CD4-positive, alpha-beta T cell (primary cell): ENCODE measurements at regions not wholly inside any gene's neighbourhood (a gene's known extent, or its start where the extent isn't known, plus 50 kb on each side); places are given as distances from the start of the nearest gene placed in this dataset.

Source experiments
- ATAC-seq: fragments of 200-7000 bp; cut with Tn5 transposase; one replicate; pipeline ENCODE4 v1.10.0; 2022; ENCODE audit warnings: mild to moderate bottlenecking; ENCODE audit not compliant: poor library complexity
- CTCF ChIA-PET: fragments of 350-600 bp; sonication (Branson Sonifier 250); formaldehyde crosslinking; loops from one replicate; lab custom pipeline; 2021; ENCODE audit warnings: antibody characterized with exemption, inconsistent platforms; lab: Charles Lee
- POLR2A ChIA-PET: fragments of 350-600 bp; sonication (Branson Sonifier 250); formaldehyde crosslinking; loops from one replicate; lab custom pipeline; 2021; ENCODE audit warnings: antibody characterized with exemption, inconsistent platforms; lab: Charles Lee
- DNase-seq, 14 experiments: peaks; one replicate each; pipeline ENCODE4 v3.0.0-alpha.2; 2013 to 2020; ENCODE audit warnings: mixed read lengths in 2 of 14
- H3K27ac ChIP-seq, 2 donors: one replicate each; pipeline versions ENCODE4 v1.5.1 to v1.7.0; 2013; ENCODE audit warnings: low read length in 2 of 2, low read depth in 1 of 2, mild to moderate bottlenecking in 1 of 2
- H3K27me3 ChIP-seq, 2 experiments: 1 replicate in 1 of 2; 2 replicates in 1 of 2; pipeline versions ENCODE4 v1.6.1 to v1.7.0; 2013; ENCODE audit warnings: low read length in 2 of 2, control low read depth in 1 of 2, mild to moderate bottlenecking in 1 of 2, moderate library complexity in 1 of 2; ENCODE audit not compliant: insufficient read depth in 2 of 2, control insufficient read depth in 1 of 2
- H3K36me3 ChIP-seq: one replicate; pipeline ENCODE4 v1.6.1; 2013; ENCODE audit warnings: low read length, control low read depth; ENCODE audit not compliant: insufficient read depth
- H3K4me1 ChIP-seq: one replicate; pipeline ENCODE4 v1.6.1; 2013; ENCODE audit warnings: low read length, control low read depth; ENCODE audit not compliant: insufficient read depth
- H3K4me3 ChIP-seq: one replicate; pipeline ENCODE4 v1.5.1; 2013; ENCODE audit warnings: mild to moderate bottlenecking, low read length, moderate library complexity
- H3K9me3 ChIP-seq, 2 experiments: 1 replicate in 1 of 2; 2 replicates in 1 of 2; pipeline versions ENCODE4 v1.6.1 to v1.7.0; 2013; ENCODE audit warnings: low read length in 2 of 2, mild to moderate bottlenecking in 2 of 2, control low read depth in 1 of 2, moderate library complexity in 1 of 2; ENCODE audit not compliant: control insufficient read depth in 1 of 2, insufficient read depth in 1 of 2
- H3K27ac Mint-ChIP-seq: one replicate; pipeline ENCODE4 v1.8.0; 2020; ENCODE audit warnings: mixed read lengths
- H3K27me3 Mint-ChIP-seq: one replicate; pipeline ENCODE4 v1.8.0; 2021; ENCODE audit warnings: mixed read lengths
- H3K36me3 Mint-ChIP-seq: one replicate; pipeline ENCODE4 v1.8.0; 2021; ENCODE audit warnings: low read depth, mixed read lengths
- H3K4me1 Mint-ChIP-seq: one replicate; pipeline ENCODE4 v1.8.0; 2021; ENCODE audit warnings: low read depth, mixed read lengths
- H3K4me3 Mint-ChIP-seq: one replicate; pipeline ENCODE4 v1.8.0; 2020; ENCODE audit warnings: mild to moderate bottlenecking, mixed read lengths
- H3K9me3 Mint-ChIP-seq: one replicate; pipeline ENCODE4 v1.8.0; 2020; ENCODE audit warnings: mixed read lengths
- CTCF ChIP-seq: fragments of 200-600 bp; IDR thresholded peaks from one replicate; pipeline ENCODE4 v1.8.0; 2022; ENCODE audit warnings: antibody characterized with exemption, mild to moderate bottlenecking
- intact Hi-C, 2 experiments: fragments of 100-400 bp; cut with DNase I in 1 of 2; cut with micrococcal nuclease in 1 of 2; formaldehyde crosslinking; loops; one replicate each; pipeline versions ENCODE4 v1.15.1 to v1.9.0; 2023 to 2025; cut with DNase I, micrococcal nuclease

- Histone ChIP-seq H3K9me3 (no peaks in the 10 kb centered on the region), H3K4me1 (no peaks in the 10 kb centered on the region), H3K4me3 (no peak overlapping the region), H3K36me3 (no peaks in the 10 kb centered on the region), H3K27ac (no peak overlapping the region), H3K27me3 (no peaks in the 10 kb centered on the region)
- TF ChIP-seq CTCF: no peak
- intact Hi-C loops: no loop called here
- no peak overlapping the region for H3K4me3 Mint-ChIP-seq
- no peaks in the 10 kb centered on the region for H3K36me3 Mint-ChIP-seq
- no peaks in the 10 kb centered on the region for H3K4me1 Mint-ChIP-seq
- no peaks in the 10 kb centered on the region for H3K27me3 Mint-ChIP-seq
- ChIA-PET CTCF (no interaction called here), POLR2A (no interaction called here)
- DNase-seq (no peak), ATAC-seq (no peak)
- H3K9me3 Mint-ChIP-seq: no peaks in the 10 kb centered on the region
- H3K27ac Mint-ChIP-seq: no peak overlapping the region
These were observed 284.0 kb upstream of the TLE4 start for GRCh38 chr9:79287708-79288290.

- no peak for TF ChIP-seq CTCF
- Mint-ChIP-seq H3K27ac (no peak overlapping the region), H3K4me1 (no peaks in the 10 kb centered on the region), H3K4me3 (no peak overlapping the region), H3K36me3 (no peaks in the 10 kb centered on the region), H3K9me3 (no peaks in the 10 kb centered on the region), H3K27me3 (no peaks in the 10 kb centered on the region)
- Histone ChIP-seq H3K27ac (no peak overlapping the region), H3K4me3 (no peak overlapping the region), H3K4me1 (no peaks in the 10 kb centered on the region), H3K9me3 (no peaks in the 10 kb centered on the region), H3K27me3 (no peaks in the 10 kb centered on the region), H3K36me3 (no peaks in the 10 kb centered on the region)
- intact Hi-C loops: no loop called here
- no peak for DNase-seq
- POLR2A ChIA-PET: no interaction called here
- ATAC-seq: no peak
- CTCF ChIA-PET: no interaction called here
These were observed 281.9 kb upstream of the TLE4 start for GRCh38 chr9:79289856-79290255.

GRCh38 chr9:79292731-79293280 is 279.0 kb upstream of the TLE4 start:
- CTCF ChIA-PET: no interaction called here
- no peaks in the 10 kb centered on the region for H3K9me3 Mint-ChIP-seq
- DNase-seq: no peak

More at GRCh38 chr9:79292731-79293280, 279.0 kb upstream of the TLE4 start:
- no peak overlapping the region for H3K27ac ChIP-seq
- POLR2A ChIA-PET: no interaction called here
- no peak for TF ChIP-seq CTCF
- no peak overlapping the region for H3K4me3 Mint-ChIP-seq
- intact Hi-C loops: no loop called here
- no peaks in the 10 kb centered on the region for H3K36me3 Mint-ChIP-seq
- no peaks in the 10 kb centered on the region for H3K4me1 Mint-ChIP-seq
- H3K9me3 ChIP-seq: no peaks in the 10 kb centered on the region
- no peaks in the 10 kb centered on the region for H3K4me1 ChIP-seq
- no peaks in the 10 kb centered on the region for H3K36me3 ChIP-seq
- H3K27ac Mint-ChIP-seq: no peak overlapping the region
- no peak for ATAC-seq
- H3K27me3 ChIP-seq: no peaks in the 10 kb centered on the region
- H3K27me3 Mint-ChIP-seq: no peaks in the 10 kb centered on the region
- H3K4me3 ChIP-seq: no peak overlapping the region
